H1 (cell line): ENCODE measurements at regions not wholly inside any gene's neighbourhood (a gene's known extent, or its start where the extent isn't known, plus 50 kb on each side); places are given as distances from the start of the nearest gene placed in this dataset.

Experiments
- CTCF ChIA-PET: fragments of 300-600 bp; sonication (Branson Sonifier 250); formaldehyde crosslinking; loops from one replicate; lab custom pipeline; 2021; ENCODE audit not compliant: partially characterized antibody; lab: Charles Lee
- POLR2A ChIA-PET: fragments of 300-600 bp; sonication (Branson Sonifier 250); formaldehyde crosslinking; loops from one replicate; lab custom pipeline; 2021; ENCODE audit warnings: inconsistent platforms; ENCODE audit not compliant: partially characterized antibody; lab: Charles Lee
- DNase-seq, 2 experiments: peaks; one replicate each; pipeline versions ENCODE4 v3.0.0 to v3.0.0-alpha.2; 2010 to 2022; ENCODE audit warnings: low spot score in 2 of 2, low read depth in 1 of 2, mixed read lengths in 1 of 2
- FAIRE-seq: peaks from 2 replicates; lab custom pipeline; 2011; peaks lifted over from hg19 to GRCh38; lab: Jason Lieb, UNC
- H2AFZ ChIP-seq: 2 replicates; pipeline ENCODE4 v1.8.1; 2012; ENCODE audit warnings: low read length, inconsistent platforms
- H2AK5ac ChIP-seq: 2 replicates; pipeline ENCODE4 v1.6.1; 2013; ENCODE audit warnings: low read depth, low read length
- H2BK120ac ChIP-seq: replicated peaks from 2 replicates; pipeline ENCODE3; 2013; ENCODE audit warnings: low read depth, low read length, inconsistent platforms
- H2BK12ac ChIP-seq: 2 replicates; pipeline ENCODE4 v1.6.1; 2013; ENCODE audit warnings: low read depth, low read length
- H2BK15ac ChIP-seq: 2 replicates; pipeline ENCODE4 v1.6.1; 2013; ENCODE audit warnings: low read length
- H2BK20ac ChIP-seq: 2 replicates; pipeline ENCODE4 v1.6.1; 2013; ENCODE audit warnings: low read length
- H2BK5ac ChIP-seq: 2 replicates; pipeline ENCODE4 v1.6.1; 2013; ENCODE audit warnings: low read depth, low read length
- H3K14ac ChIP-seq: 2 replicates; pipeline ENCODE4 v1.6.1; 2013; ENCODE audit warnings: inconsistent platforms; ENCODE audit not compliant: insufficient read length
- H3K18ac ChIP-seq: 2 replicates; pipeline ENCODE4 v1.6.1; 2013; ENCODE audit warnings: low read length; ENCODE audit errors: extremely low read depth
- H3K23ac ChIP-seq: 2 replicates; pipeline ENCODE4 v1.6.1; 2013; ENCODE audit warnings: inconsistent platforms; ENCODE audit not compliant: insufficient read length
- H3K23me2 ChIP-seq: 2 replicates; pipeline ENCODE4 v1.6.1; 2013; ENCODE audit warnings: low read depth, low read length
- H3K27ac ChIP-seq: 2 replicates; pipeline ENCODE4 v1.6.1; 2011; ENCODE audit warnings: low read depth, low read length, inconsistent platforms
- H3K27me3 ChIP-seq, 4 experiments: replicated peaks in 1 of 4; 1 replicate in 1 of 4; 2 replicates in 3 of 4; pipeline versions ENCODE4 v1.6.1 to v1.8.1; 2011 to 2013; ENCODE audit warnings: low read length in 3 of 4, mild to moderate bottlenecking in 3 of 4, inconsistent platforms in 2 of 4, mixed read lengths in 2 of 4, moderate library complexity in 1 of 4; ENCODE audit not compliant: control insufficient read depth in 3 of 4, insufficient read depth in 3 of 4; ENCODE audit errors: extremely low read depth in 1 of 4
- H3K36me3 ChIP-seq, 4 experiments: 2 replicates each; pipeline versions ENCODE4 v1.6.1 to v1.8.1; 2011 to 2013; ENCODE audit warnings: mild to moderate bottlenecking in 4 of 4, low read length in 3 of 4, moderate library complexity in 2 of 4, control low read depth in 1 of 4, inconsistent platforms in 1 of 4; ENCODE audit not compliant: insufficient read depth in 4 of 4, control insufficient read depth in 2 of 4
- H3K4ac ChIP-seq: replicated peaks from 2 replicates; pipeline ENCODE3; 2013; ENCODE audit warnings: low read length, low read depth, mixed read lengths, inconsistent platforms; ENCODE audit not compliant: insufficient read length
- H3K4me1 ChIP-seq, 4 experiments: replicated peaks in 1 of 4; 1 replicate in 1 of 4; 2 replicates in 3 of 4; pipeline versions ENCODE4 v1.6.1 to v1.8.1; 2011 to 2013; ENCODE audit warnings: low read length in 3 of 4, inconsistent platforms in 2 of 4, mixed read lengths in 1 of 4; ENCODE audit not compliant: insufficient read depth in 4 of 4, control insufficient read depth in 3 of 4
- H3K4me2 ChIP-seq, 2 experiments: 2 replicates each; pipeline versions ENCODE4 v1.6.1 to v1.8.1; 2011 to 2013; ENCODE audit warnings: low read depth in 2 of 2, low read length in 2 of 2, control low read depth in 1 of 2, inconsistent platforms in 1 of 2, mild to moderate bottlenecking in 1 of 2; ENCODE audit not compliant: insufficient read depth in 1 of 2
- H3K4me3 ChIP-seq, 4 experiments: fragments of 200-600, 300-600 bp in 1 of 4; sonication (generic), shearing (Covaris generic), sonication (Bioruptor Twin) in 1 of 4; 2 replicates each; pipeline versions ENCODE4 v1.5.1 to v1.8.1; 2011 to 2016; ENCODE audit warnings: low read length in 4 of 4, low read depth in 3 of 4, control low read depth in 2 of 4, inconsistent platforms in 2 of 4, mild to moderate bottlenecking in 2 of 4, mixed read lengths in 1 of 4, moderate library complexity in 1 of 4; ENCODE audit not compliant: insufficient read depth in 2 of 4; ENCODE audit errors: extremely low read depth in 1 of 4
- H3K56ac ChIP-seq: replicated peaks from 2 replicates; pipeline ENCODE3; 2013; ENCODE audit warnings: low read depth, mild to moderate bottlenecking, mixed read lengths, low read length, inconsistent platforms; ENCODE audit not compliant: insufficient read length
- H3K79me1 ChIP-seq: 2 replicates; pipeline ENCODE4 v1.6.1; 2013; ENCODE audit warnings: low read depth, low read length, control low read depth
- H3K79me2 ChIP-seq, 2 experiments: 2 replicates each; pipeline versions ENCODE4 v1.6.1 to v1.8.1; 2012 to 2013; ENCODE audit warnings: low read length in 2 of 2, mild to moderate bottlenecking in 2 of 2, inconsistent platforms in 1 of 2; ENCODE audit not compliant: insufficient read depth in 2 of 2, control insufficient read depth in 1 of 2
- H3K9ac ChIP-seq, 4 experiments: replicated peaks in 1 of 4; 1 replicate in 1 of 4; 2 replicates in 3 of 4; pipeline versions ENCODE4 v1.6.1 to v1.8.1; 2011 to 2013; ENCODE audit warnings: low read depth in 3 of 4, low read length in 3 of 4, control low read depth in 2 of 4, mild to moderate bottlenecking in 2 of 4, moderate library complexity in 2 of 4, inconsistent platforms in 1 of 4; ENCODE audit errors: extremely low read depth in 1 of 4
- H3K9me3 ChIP-seq, 2 experiments: 2 replicates each; pipeline versions ENCODE4 v1.6.1 to v1.8.1; 2012 to 2013; ENCODE audit warnings: mild to moderate bottlenecking in 2 of 2, moderate library complexity in 2 of 2, control low read depth in 1 of 2, inconsistent platforms in 1 of 2, low read depth in 1 of 2, low read length in 1 of 2, mixed read lengths in 1 of 2; ENCODE audit not compliant: insufficient read depth in 2 of 2
- H4K20me1 ChIP-seq, 2 experiments: replicated peaks in 1 of 2; 2 replicates each; pipeline versions ENCODE3 to v1.8.1; 2011 to 2013; ENCODE audit warnings: inconsistent platforms in 2 of 2, low read length in 2 of 2, mild to moderate bottlenecking in 1 of 2; ENCODE audit not compliant: insufficient read depth in 2 of 2, control insufficient read depth in 1 of 2
- H4K5ac ChIP-seq: 2 replicates; pipeline ENCODE4 v1.6.1; 2013; ENCODE audit warnings: low read length, low read depth, mixed read lengths, inconsistent platforms; ENCODE audit not compliant: insufficient read length
- H4K8ac ChIP-seq: 2 replicates; pipeline ENCODE4 v1.8.0; 2013; ENCODE audit warnings: mild to moderate bottlenecking, moderate library complexity, low read length, inconsistent platforms; ENCODE audit not compliant: insufficient read depth; ENCODE audit errors: extremely low read depth
- H4K91ac ChIP-seq: replicated peaks from 2 replicates; pipeline ENCODE3; 2013; ENCODE audit warnings: low read length, mixed read lengths, inconsistent platforms; ENCODE audit not compliant: insufficient read length
- ASH2L ChIP-seq: fragments of 200-600, 300-600 bp; sonication (generic); IDR thresholded peaks from one replicate; pipeline ENCODE4 v1.7.1; 2017; ENCODE audit warnings: low read length
- CBX5 ChIP-seq: fragments of 300-800, 300-1000 bp; sonication (generic); IDR thresholded peaks from 2 replicates; pipeline ENCODE4 v1.7.1; 2016; ENCODE audit warnings: antibody characterized with exemption, low read length, low read depth
- CHD1 ChIP-seq: IDR thresholded peaks from 2 replicates; pipeline ENCODE4 v1.6.1; 2012; ENCODE audit warnings: low read depth, low read length, improper control_type of control experiment
- FOSL1 ChIP-seq: IDR thresholded peaks from 2 replicates; pipeline ENCODE4 v1.6.1; 2011; ENCODE audit warnings: mild to moderate bottlenecking, low read depth, low read length, moderate library complexity; ENCODE audit not compliant: insufficient read depth
- GABPA ChIP-seq: IDR thresholded peaks from 2 replicates; pipeline ENCODE4 v1.6.1; 2011; ENCODE audit warnings: mild to moderate bottlenecking, low read length, moderate library complexity, borderline replicate concordance; ENCODE audit not compliant: insufficient read depth
- JUND ChIP-seq: IDR thresholded peaks from 2 replicates; pipeline ENCODE4 v1.6.1; 2011; ENCODE audit warnings: mild to moderate bottlenecking, improper control_type of control experiment, low read length
- POLR2AphosphoS5 ChIP-seq: IDR thresholded peaks from 2 replicates; pipeline ENCODE4 v1.6.1; 2011; ENCODE audit warnings: low read depth, low read length
- POU5F1 ChIP-seq: IDR thresholded peaks from 2 replicates; pipeline ENCODE4 v1.6.1; 2011; ENCODE audit warnings: low read depth, mild to moderate bottlenecking, low read length, moderate library complexity
- SAP30 ChIP-seq: fragments of 300-600 bp; sonication (generic); IDR thresholded peaks from 2 replicates; pipeline ENCODE4 v1.7.1; 2012; ENCODE audit warnings: low read length, moderate library complexity, mild to moderate bottlenecking, inconsistent platforms; ENCODE audit not compliant: insufficient read depth, insufficient replicate concordance
- SP2 ChIP-seq: IDR thresholded peaks from 2 replicates; pipeline ENCODE4 v1.6.1; 2012; ENCODE audit warnings: mild to moderate bottlenecking, low read length, inconsistent platforms
- SRF ChIP-seq: IDR thresholded peaks from 2 replicates; pipeline ENCODE4 v1.6.1; 2011; ENCODE audit warnings: mild to moderate bottlenecking, low read depth, low read length, moderate library complexity
- TEAD4 ChIP-seq: IDR thresholded peaks from 2 replicates; pipeline ENCODE4 v1.6.1; 2012; ENCODE audit warnings: low read depth, low read length, inconsistent platforms, mixed read lengths
- WGBS, 2 experiments: shearing (Covaris generic) in 1 of 2; methylation state at CpG; one replicate each; pipeline versions ENCODE4 v1.1.6 to v1.1.7; 2013 to 2015; ENCODE audit warnings: low lambda C conversion rate in 2 of 2, mixed read lengths in 2 of 2, inconsistent platforms in 1 of 2, low coverage in 1 of 2, missing lambda C conversion rate in 1 of 2; ENCODE audit not compliant: insufficient replicate concordance in 2 of 2, insufficient coverage in 1 of 2, insufficient read length in 1 of 2; ENCODE audit errors: extremely low coverage in 1 of 2, missing lambda C conversion rate in 1 of 2; 5-methylcytosine and 5-hydroxymethylcytosine counted together
- TF ChIP-seq, protein P1 (sequence below), 3 experiments: IDR thresholded peaks; 1 replicate in 2 of 3; 2 replicates in 1 of 3; pipeline versions ENCODE4 v1.5.1 to v1.6.1; 2011; ENCODE audit warnings: low read length in 3 of 3, mild to moderate bottlenecking in 3 of 3, inconsistent platforms in 2 of 3, low read depth in 1 of 3, moderate library complexity in 1 of 3; ENCODE audit not compliant: insufficient read depth in 1 of 3; ENCODE audit errors: control extremely low read depth in 1 of 3

DNA sequence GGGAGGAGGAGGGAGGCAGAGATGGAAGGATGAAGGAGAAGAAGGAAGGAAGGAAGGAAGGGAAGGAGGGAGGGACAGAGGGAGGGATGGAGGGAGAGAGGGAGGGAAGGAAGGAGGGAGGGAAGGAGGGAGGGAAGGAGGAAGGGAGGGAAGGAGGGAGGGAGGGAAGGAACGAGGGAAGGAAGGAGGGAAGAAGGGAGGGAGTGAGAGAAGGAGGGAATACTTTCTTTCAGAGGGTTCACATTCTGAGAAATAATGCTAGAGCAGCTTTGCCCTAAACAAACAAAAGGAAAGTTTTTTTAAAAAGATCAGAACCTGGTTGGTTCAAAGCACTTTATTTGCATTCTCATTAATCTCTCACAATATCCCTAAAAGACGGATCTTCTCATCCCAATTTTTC is 96.1 kb upstream of the NXT1 start:
- Histone ChIP-seq H3K14ac (no peak overlapping the region), H2BK12ac (no peak overlapping the region), H3K27me3 (no peaks in the 10 kb centered on the region), H4K20me1 (no peaks in the 10 kb centered on the region), H3K18ac (no peak overlapping the region), H3K23me2 (no peaks in the 10 kb centered on the region), H3K27ac (no peak overlapping the region), H3K56ac (no peak overlapping the region), H2BK120ac (no peak overlapping the region), H3K36me3 (no peaks in the 10 kb centered on the region), H2BK15ac (no peak overlapping the region), H4K5ac (no peak overlapping the region), H2BK20ac (no peak overlapping the region), H4K8ac (no peak overlapping the region), H3K9me3 (no peaks in the 10 kb centered on the region), H4K91ac (no peak overlapping the region), H2BK5ac (no peak overlapping the region), H2AFZ (no peak overlapping the region), H3K23ac (no peak overlapping the region), H3K9ac (no peak overlapping the region), H2AK5ac (no peak overlapping the region), H3K79me2 (no peaks in the 10 kb centered on the region), H3K4ac (no peak overlapping the region), H3K4me3 (no peak overlapping the region), H3K79me1 (no peaks in the 10 kb centered on the region), H3K4me1 (no peaks in the 10 kb centered on the region), H3K4me2 (no peak overlapping the region)
- ChIA-PET CTCF (interaction anchor here (0.8 to 1.7 kb wide), 5 partner anchors 10 to 53 kb away, joined by 3 to 12 read pairs (median 3); no protein-coding TSS in a partner anchor), POLR2A (no interaction called here)
- no peak for FAIRE-seq
- DNase-seq, result no peak
- WGBS, 2 experiments, result 100% methylated on average over 1 of the region's 2 CpGs; no CpG with 5 or more reads in 1 of the 2 experiments
- no peak for TF ChIP-seq POLR2AphosphoS5
- TF ChIP-seq SP2, result no peak
- no peak for TF ChIP-seq ASH2L
- TF ChIP-seq CHD1, result no peak
- TF ChIP-seq POU5F1, result no peak
- TF ChIP-seq JUND, result no peak
- TF ChIP-seq, protein P1, sequence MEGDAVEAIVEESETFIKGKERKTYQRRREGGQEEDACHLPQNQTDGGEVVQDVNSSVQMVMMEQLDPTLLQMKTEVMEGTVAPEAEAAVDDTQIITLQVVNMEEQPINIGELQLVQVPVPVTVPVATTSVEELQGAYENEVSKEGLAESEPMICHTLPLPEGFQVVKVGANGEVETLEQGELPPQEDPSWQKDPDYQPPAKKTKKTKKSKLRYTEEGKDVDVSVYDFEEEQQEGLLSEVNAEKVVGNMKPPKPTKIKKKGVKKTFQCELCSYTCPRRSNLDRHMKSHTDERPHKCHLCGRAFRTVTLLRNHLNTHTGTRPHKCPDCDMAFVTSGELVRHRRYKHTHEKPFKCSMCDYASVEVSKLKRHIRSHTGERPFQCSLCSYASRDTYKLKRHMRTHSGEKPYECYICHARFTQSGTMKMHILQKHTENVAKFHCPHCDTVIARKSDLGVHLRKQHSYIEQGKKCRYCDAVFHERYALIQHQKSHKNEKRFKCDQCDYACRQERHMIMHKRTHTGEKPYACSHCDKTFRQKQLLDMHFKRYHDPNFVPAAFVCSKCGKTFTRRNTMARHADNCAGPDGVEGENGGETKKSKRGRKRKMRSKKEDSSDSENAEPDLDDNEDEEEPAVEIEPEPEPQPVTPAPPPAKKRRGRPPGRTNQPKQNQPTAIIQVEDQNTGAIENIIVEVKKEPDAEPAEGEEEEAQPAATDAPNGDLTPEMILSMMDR (IDR thresholded peaks at IDR 0.05; ENCODE audit: control extremely low read depth in 1 of 3, insufficient read depth in 1 of 3, low read depth in 1 of 3, low read length in 3 of 3), result no peak
- no peak for TF ChIP-seq SRF
- no peak for TF ChIP-seq FOSL1
- no peak for TF ChIP-seq SAP30
- no peak for TF ChIP-seq CBX5
- no peak for TF ChIP-seq GABPA
- TF ChIP-seq TEAD4, result no peak
